AG20443 (cell line): ENCODE measurements at regions not wholly inside any gene's neighbourhood (a gene's known extent, or its start where the extent isn't known, plus 50 kb on each side); places are given as distances from the start of the nearest gene placed in this dataset.
"Not testable (repeated sequence)": the region's sequence is repeated elsewhere in the genome, so short reads cannot be mapped to it uniquely, and the experiment has no call there.

Source experiments
- DNase-seq: peaks from one replicate; pipeline ENCODE4 v3.0.0; 2012; ENCODE audit warnings: low spot score, mixed read lengths

GRCh38 chr4:31016322-31017061 is 296.3 kb downstream of the PCDH7 start:
- DNase-seq = no peak

GRCh38 chr4:31020363-31020762 is 300.2 kb downstream of the PCDH7 start:
- no peak for DNase-seq

- no peak for DNase-seq
Measured at GRCh38 chr4:31021008-31021407, 300.8 kb downstream of the PCDH7 start.

GRCh38 chr4:31022702-31023101 is 302.5 kb downstream of the PCDH7 start:
- no peak for DNase-seq

GRCh38 chr4:31023109-31023508 is 302.9 kb downstream of the PCDH7 start:
- no peak for DNase-seq

GRCh38 chr4:31023742-31024141 is 303.6 kb downstream of the PCDH7 start:
- DNase-seq = no peak

GRCh38 chr4:31024781-31025180 is 304.6 kb downstream of the PCDH7 start:
- not testable (repeated sequence) for DNase-seq

GRCh38 chr4:31026256-31026655 is 306.1 kb downstream of the PCDH7 start:
- no peak for DNase-seq

- DNase-seq = no peak
Measured at GRCh38 chr4:31034550-31034949, 314.4 kb downstream of the PCDH7 start.

GRCh38 chr4:31035761-31036160 is 315.6 kb downstream of the PCDH7 start:
- no peak for DNase-seq

GRCh38 chr4:31037703-31038102 is 317.5 kb downstream of the PCDH7 start:
- DNase-seq = no peak

GRCh38 chr4:31039382-31039781 is 319.2 kb downstream of the PCDH7 start:
- DNase-seq = no peak

GRCh38 chr4:31040106-31040505 is 319.9 kb downstream of the PCDH7 start:
- no peak for DNase-seq

GRCh38 chr4:31041385-31041784 is 321.2 kb downstream of the PCDH7 start:
- DNase-seq = no peak

- DNase-seq = no peak
Measured at GRCh38 chr4:31041853-31042252, 321.7 kb downstream of the PCDH7 start.

- DNase-seq = no peak
Measured at GRCh38 chr4:31043382-31044062, 323.4 kb downstream of the PCDH7 start.

- DNase-seq = no peak
Measured at GRCh38 chr4:31045151-31045550, 325.0 kb downstream of the PCDH7 start.

- no peak for DNase-seq
Measured at GRCh38 chr4:31045724-31046318, 325.7 kb downstream of the PCDH7 start.

- no peak for DNase-seq
Measured at GRCh38 chr4:31051151-31051550, 331.0 kb downstream of the PCDH7 start.

GRCh38 chr4:31051565-31051964 is 331.4 kb downstream of the PCDH7 start:
- no peak for DNase-seq

GRCh38 chr4:31052519-31052918 is 332.4 kb downstream of the PCDH7 start:
- DNase-seq = no peak

GRCh38 chr4:31053451-31053850 is 333.3 kb downstream of the PCDH7 start:
- no peak for DNase-seq

- DNase-seq = no peak
Measured at GRCh38 chr4:31054295-31054694, 334.1 kb downstream of the PCDH7 start.
